ENCODE measurements at regions not wholly inside any gene's neighbourhood (a gene's known extent, or its start where the extent isn't known, plus 50 kb on each side); places are given as distances from the start of the nearest gene placed in this dataset.
"Not testable (repeated sequence)": the region's sequence is repeated elsewhere in the genome, so short reads cannot be mapped to it uniquely, and the experiment has no call there.

DNA sequence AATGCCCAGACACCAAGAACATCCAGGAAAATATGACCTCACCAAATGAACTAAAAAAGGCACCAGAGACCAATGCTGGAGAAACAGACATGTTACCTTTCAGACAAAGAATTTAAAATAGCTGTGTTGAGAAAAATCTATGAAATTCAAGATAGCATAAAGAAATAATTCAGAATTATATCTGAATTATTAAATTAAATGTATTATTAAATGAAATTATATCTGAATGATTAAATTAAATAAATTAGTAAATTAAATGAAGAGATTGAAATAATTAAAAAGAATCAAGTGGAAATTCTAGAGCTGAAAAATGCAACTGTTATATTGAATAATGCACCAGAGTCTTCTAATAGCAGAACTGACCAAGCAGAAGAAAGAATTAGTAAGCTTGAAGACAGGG, 279.2 kb upstream of the SATB1 start:
- Histone ChIP-seq H3K27me3 (no peaks in the 10 kb centered on the region), H3K36me3 (no peaks in the 10 kb centered on the region), H3K27ac (no peak overlapping the region), H3K9me3 (no peaks in the 10 kb centered on the region), H3K4me1 (ENCODE audit: insufficient read depth) (no peaks in the 10 kb centered on the region), H3K4me3 (no peak overlapping the region)
- intact Hi-C loops (cut with DNase I): no loop called here
- DNase-seq: no peak
- TF ChIP-seq, protein P1, sequence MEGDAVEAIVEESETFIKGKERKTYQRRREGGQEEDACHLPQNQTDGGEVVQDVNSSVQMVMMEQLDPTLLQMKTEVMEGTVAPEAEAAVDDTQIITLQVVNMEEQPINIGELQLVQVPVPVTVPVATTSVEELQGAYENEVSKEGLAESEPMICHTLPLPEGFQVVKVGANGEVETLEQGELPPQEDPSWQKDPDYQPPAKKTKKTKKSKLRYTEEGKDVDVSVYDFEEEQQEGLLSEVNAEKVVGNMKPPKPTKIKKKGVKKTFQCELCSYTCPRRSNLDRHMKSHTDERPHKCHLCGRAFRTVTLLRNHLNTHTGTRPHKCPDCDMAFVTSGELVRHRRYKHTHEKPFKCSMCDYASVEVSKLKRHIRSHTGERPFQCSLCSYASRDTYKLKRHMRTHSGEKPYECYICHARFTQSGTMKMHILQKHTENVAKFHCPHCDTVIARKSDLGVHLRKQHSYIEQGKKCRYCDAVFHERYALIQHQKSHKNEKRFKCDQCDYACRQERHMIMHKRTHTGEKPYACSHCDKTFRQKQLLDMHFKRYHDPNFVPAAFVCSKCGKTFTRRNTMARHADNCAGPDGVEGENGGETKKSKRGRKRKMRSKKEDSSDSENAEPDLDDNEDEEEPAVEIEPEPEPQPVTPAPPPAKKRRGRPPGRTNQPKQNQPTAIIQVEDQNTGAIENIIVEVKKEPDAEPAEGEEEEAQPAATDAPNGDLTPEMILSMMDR (IDR thresholded peaks at IDR 0.05): no peak

DNA sequence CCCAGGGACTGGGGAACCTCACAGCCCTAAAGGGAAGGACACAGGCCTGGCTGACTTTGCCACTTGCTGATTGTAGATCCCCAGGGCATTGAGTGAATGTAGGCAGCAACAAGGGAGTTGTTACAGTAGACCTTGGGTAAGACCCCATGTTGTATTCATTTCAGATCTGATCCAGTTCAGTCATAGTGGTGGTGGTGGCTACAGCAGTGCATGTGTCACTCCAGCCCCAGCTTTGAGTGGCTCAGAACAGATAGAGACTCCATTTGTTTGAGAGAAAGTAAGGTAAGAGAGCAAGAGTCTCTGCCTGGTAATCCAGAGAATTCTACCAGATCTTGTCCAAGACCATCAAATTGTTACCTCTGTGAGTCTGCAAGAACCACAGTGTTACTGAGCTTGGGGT, 278.7 kb upstream of the SATB1 start:
- intact Hi-C loops (cut with DNase I): no loop called here
- Histone ChIP-seq H3K27ac (no peak overlapping the region), H3K9me3 (no peaks in the 10 kb centered on the region), H3K27me3 (no peaks in the 10 kb centered on the region), H3K4me3 (no peak overlapping the region), H3K36me3 (no peaks in the 10 kb centered on the region), H3K4me1 (ENCODE audit: insufficient read depth) (no peaks in the 10 kb centered on the region)
- TF ChIP-seq, protein P1 (IDR thresholded peaks at IDR 0.05): no peak
- TF ChIP-seq EP300 (IDR thresholded peaks at IDR 0.05): no peak
- no peak for DNase-seq

DNA sequence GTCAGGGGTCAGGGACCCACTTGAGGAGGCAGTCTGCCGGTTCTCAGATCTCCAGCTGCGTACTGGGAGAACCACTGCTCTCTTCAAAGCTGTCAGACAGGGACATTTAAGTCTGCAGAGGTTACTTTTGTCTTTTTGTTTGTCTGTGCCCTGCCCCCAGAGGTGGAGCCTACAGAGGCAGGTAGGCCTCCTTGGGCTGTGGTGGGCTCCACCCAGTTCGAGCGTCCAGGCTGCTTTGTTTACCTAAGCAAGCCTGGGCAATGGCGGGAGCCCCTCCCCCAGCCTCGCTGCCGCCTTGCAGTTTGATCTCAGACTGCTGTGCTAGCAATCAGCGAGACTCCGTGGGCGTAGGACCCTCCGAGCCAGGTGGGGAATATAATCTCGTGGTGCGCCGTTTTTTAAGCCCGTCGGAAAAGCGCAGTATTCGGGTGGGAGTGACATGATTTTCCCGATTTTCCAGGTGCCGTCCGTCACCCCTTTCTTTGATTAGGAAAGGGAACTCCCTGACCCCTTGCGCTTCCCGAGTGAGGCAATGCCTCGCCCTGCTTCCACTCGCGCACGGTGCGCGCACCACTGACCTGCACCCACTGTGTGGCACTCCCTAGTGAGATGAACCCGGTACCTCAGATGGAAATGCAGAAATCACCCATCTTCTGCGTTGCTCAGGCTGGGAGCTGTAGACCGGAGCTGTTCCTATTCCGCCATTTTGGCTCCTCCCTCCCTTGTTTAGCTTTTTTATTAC, 268.6 kb upstream of the SATB1 start:
- H3K27ac ChIP-seq; H3K27me3 ChIP-seq; H3K9me3 ChIP-seq; DNase-seq; H3K4me3 ChIP-seq; H3K36me3 ChIP-seq; intact Hi-C loops (cut with DNase I); H3K4me1 ChIP-seq (ENCODE audit: insufficient read depth): not testable (repeated sequence)
- WGBS, 3 donors: 86 to 92% (median 91%) methylated on average over 32 to 33 of the region's 33 CpGs

DNA sequence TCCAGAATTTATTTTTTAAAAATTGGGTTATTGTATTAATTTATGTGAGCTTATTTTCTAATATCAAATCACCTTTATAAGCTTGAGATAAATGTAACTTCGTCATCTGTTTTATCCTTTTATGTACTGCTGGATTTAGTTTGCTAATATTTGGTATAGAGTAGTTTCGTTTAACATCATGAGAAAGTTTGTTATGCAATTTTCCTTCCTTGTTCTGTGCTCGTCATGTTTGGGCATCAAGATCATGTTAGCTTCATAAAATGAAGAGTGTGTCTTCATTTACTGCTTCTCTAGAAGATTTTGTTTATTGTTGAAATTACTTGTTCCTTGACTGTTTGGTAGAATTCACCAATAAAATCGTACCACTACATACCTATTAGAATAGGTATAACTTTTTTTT, 262.1 kb upstream of the SATB1 start:
- H3K27me3 ChIP-seq: no peaks in the 10 kb centered on the region
- WGBS, 3 donors: 50 to 81% (median 74%) methylated on average over 4 of the region's 4 CpGs

DNA sequence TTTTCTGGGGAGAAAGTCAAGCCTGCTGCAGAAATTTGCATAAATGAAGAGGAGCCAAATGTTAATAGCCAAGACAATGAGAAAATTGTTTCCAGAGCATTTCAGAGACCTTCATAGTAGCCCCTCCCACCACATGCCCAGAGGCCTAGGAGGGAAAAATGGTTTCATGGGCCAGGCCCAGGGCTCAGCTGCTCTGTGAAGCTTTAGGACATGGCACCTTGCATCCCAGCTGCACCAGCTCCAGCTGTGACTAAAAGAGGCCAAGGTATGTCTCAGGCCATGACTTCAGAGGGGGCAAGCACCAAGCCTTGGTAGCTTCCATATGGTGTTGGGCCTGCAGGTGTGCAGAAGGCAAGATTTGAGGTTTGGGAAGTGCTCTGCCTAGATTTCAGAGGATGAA, 258.8 kb upstream of the SATB1 start:
- Histone ChIP-seq H3K27me3 (no peaks in the 10 kb centered on the region), H3K4me1 (ENCODE audit: insufficient read depth) (no peaks in the 10 kb centered on the region), H3K36me3 (no peaks in the 10 kb centered on the region), H3K4me3 (no peak overlapping the region), H3K27ac (no peak overlapping the region), H3K9me3 (no peaks in the 10 kb centered on the region)
- TF ChIP-seq EP300 (IDR thresholded peaks at IDR 0.05) (no peak), POLR2A (IDR thresholded peaks at IDR 0.05) (no peak)
- TF ChIP-seq, protein P1 (IDR thresholded peaks at IDR 0.05): no peak
- intact Hi-C loops (cut with DNase I): no loop called here
- DNase-seq: no peak

More for the DNA sequence above, 262.1 kb upstream of the SATB1 start:
- Histone ChIP-seq H3K36me3 (no peaks in the 10 kb centered on the region), H3K4me1 (ENCODE audit: insufficient read depth) (no peaks in the 10 kb centered on the region), H3K9me3 (no peaks in the 10 kb centered on the region), H3K27ac (no peak overlapping the region), H3K4me3 (no peak overlapping the region)
- intact Hi-C loops (cut with DNase I): no loop called here
- no peak for TF ChIP-seq EP300 (IDR thresholded peaks at IDR 0.05)
- TF ChIP-seq, protein P1 (IDR thresholded peaks at IDR 0.05): no peak
- no peak for DNase-seq

Data from ovary (tissue), 7 donors.